Dermis blood vessel endothelial cell (primary cell): ENCODE measurements at regions not wholly inside any gene's neighbourhood (a gene's known extent, or its start where the extent isn't known, plus 50 kb on each side); places are given as distances from the start of the nearest gene placed in this dataset.
A peak's percentile ranks its signal among the peaks of the same experiment; 100 is the strongest.

Experiments
- DNase-seq: peaks from one replicate; pipeline ENCODE4 v3.0.0; 2010

DNA sequence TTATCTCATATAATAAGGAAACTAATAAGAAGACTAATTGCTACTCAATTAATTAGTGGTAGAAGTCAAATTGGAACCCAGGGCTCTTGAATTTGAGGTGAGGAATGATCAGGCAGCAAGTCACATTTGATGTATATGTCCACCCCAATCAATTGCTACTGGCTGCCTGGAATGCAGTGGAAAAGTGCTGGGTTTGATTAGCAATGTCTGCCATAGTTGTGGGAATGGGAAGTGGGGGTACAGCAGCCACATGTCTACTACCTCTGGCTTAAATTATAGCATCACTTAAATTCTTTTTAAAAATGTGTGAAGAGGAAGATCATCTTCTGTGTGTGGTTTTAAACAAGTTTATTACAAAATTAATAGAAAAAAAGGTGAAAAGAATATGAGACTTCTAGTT lies 50.8 kb upstream of the NAV2 start:
- DNase-seq: no peak

DNA sequence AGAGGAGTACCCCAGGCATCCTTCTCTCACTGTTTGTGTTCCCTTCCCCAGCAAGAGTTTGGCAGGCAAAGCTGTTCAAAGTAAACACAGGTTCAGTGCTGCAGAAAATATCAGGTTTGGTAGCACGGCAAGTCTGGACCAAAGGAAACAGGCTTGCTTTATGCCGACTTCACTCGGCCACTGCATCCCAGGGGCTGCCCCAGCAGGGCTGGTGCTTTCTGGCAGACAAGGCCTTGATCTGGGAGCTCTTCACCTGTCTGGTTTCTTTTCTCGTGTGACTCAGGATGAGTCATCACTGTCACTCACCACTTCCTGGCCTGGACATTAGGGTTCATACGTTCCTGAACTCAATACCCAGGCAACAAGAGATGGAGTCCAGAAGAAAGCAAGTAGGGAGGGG lies 52.6 kb upstream of the NAV2 start:
- peak; percentile 72 for DNase-seq

DNA sequence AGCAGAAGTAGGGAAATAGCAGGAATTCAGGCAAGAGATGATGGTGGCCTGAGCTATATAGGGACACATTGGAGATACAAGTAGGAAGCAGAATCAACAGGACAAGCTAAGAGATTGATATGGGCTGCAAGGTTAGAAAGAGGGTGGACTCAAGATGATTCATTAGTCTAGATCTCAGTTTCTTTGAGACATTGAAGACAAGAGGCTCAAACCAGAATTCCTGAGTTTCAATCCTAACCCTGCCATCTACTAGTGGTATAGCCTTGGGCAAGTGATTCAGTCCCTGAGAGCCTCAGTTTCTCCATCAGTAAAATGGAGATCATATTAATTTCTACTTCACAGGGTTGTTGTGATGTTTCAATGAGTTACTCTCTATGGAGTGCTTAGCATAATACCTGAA lies 53.1 kb upstream of the NAV2 start:
- no peak for DNase-seq

DNA sequence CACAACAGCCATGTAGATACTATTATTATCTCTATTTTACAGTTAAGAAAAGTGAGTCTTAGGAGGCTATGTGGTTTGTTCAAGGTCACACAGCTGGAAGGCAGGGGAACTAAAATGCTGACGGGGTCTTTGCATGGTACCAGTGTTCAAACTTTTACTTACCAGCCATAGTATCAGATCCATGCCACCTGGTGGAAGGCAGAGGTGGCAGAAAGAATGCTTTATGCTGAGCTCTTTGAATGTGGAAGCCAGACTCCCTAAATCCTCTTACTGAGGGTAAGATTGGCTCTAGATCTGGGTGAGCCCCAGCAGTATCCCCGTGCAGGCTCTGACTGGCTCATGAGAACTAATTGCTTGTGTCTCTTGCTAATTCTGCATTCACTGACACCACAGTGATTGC lies 54.3 kb upstream of the NAV2 start:
- peak; percentile 44 for DNase-seq

DNA sequence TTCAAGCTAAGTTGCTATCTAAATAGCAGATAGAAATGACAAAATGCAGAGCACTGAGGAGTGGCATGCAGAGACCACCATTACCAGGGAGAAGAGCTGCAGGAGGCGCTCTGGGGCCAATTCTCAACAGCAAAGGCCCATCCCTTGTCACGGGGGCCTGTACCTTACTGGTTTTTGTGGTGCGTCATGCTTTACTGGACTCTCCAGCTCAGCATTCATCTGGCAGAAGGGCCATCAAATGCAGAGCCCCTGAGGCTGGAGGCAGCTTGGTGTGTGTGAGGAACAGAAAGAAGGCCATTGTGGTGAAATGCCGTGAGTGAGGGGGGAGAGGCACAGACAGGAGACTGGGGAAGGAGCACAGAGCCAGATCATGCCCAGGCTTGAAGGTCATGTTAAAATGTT lies 56.5 kb upstream of the NAV2 start:
- no peak for DNase-seq

DNA sequence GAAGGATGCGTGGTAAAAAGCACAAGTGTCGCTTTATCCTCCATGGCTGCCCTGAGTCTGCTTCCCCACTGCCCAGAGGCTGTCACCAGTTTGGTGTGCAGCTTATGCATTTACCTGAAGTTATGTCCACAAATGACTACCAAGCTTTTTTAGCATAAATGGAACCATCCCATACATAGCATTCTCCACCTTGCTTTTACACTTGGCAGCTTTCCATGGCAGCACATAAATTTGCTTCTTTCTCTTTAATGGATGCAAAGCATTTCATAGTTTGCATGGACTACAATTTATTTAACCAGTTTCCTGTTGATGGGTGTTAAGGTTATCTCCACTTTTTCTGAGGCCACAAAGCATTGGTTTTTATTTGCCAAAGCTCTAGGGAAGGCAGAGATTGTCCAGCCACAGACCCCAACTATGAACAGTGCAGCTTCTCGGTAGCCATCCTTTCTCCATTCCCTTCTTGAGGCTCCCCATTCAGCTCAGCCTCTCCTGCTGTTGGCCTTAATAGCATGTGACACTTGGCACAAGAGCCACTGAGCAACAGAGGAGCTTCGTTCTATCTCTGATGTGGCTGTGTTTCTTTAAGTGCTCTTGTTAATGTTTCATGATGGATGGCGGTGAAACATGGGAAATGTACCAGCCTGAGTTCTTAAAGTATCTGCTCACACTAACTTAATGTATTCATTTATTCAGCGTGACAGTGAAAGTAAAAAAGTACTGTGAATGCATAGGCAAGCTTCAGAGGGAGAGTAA lies 59.8 kb upstream of the NAV2 start:
- no peak for DNase-seq

DNA sequence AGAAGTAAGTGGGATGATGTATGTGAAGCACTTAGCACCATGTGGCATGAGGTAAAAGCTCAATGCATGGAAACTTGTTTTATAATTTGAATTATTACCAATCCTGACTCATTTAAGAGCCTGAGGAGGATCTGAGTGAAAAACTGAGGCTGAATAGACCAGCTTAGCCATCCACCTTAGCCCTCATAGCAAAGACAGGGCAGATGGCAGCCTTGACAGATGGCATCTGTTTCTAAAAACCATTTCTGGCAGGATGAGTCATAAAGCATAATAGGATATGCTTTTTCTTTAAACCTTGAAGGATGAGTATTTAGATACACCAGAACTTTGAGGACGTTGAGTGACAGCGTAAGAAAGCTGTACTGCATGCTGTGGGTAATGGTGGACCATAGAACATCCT lies 61.0 kb upstream of the NAV2 start:
- DNase-seq: no peak

DNA sequence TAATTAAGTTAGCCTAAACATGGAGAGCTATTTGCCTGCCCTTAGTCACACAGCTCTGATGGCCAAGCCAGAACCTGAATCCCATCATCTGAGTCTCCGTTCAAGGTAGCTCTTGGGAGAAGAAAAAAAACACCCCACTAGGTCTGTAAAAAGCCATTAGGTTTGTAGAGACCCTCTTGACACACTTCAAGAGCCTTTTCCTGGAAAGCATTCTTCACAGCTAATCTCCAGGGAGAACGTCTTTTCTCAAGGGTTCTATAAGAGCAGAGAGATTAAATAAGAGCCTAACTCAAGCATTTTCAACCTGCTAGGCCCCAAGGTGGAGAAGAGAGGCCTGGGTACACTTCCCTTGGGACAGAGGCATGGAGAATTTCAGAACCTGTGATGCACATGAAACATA lies 61.6 kb upstream of the NAV2 start:
- no peak for DNase-seq

DNA sequence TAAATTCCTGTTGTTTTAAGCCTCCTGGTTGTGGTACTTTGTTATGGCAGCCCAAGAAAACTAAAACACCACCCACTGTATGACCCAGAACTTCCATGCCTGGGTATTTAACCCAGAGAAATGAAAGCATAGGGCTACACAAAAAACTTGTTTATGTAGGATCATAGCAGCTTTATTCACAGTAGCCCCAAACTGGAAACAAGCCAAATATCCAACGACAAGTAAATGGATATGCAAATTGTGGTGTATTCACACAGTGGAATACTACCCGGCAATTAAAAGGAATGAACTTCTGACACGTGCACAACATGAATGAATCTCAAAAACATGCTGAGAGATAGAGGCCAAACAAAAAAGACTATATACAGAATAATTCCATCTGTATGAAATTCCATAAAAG lies 62.2 kb upstream of the NAV2 start:
- no peak for DNase-seq

DNA sequence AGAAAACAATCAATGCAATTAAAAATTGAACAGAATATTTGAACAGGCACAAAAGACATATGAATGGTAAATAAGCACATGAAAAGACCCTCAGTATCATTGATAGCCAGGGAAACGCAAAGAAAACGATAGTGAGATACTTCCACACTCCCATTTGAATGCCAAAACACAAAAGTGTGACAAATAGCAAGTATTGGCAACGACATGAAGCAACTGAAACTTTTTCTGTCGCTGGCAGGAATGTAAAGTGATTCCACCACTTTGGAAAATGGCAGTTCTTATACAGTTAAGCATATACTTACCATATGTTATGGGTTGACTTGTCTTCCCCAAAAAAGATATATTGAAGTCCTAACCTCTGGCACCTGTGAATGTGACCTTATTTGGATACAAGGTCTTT lies 62.9 kb upstream of the NAV2 start:
- DNase-seq: no peak

DNA sequence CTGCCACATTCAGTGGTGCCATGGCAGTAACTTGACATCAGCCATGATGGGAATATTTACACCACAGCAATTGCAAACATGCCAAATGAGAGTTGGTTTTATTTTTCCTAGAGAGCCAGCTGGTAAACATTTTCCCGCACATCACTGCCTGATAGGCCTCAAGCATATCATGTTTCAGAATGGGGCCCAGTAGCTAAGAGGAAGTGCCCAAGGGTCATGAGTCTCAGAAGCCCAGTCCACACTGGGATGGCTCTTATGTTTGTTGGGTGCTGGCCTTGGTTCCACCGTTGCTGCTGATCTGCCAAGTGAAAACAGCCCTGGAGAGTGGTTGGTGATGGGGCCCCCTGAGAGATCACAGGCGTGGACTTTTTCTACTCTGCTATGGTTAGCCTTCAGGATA lies 64.3 kb upstream of the NAV2 start:
- DNase-seq: no peak

DNA sequence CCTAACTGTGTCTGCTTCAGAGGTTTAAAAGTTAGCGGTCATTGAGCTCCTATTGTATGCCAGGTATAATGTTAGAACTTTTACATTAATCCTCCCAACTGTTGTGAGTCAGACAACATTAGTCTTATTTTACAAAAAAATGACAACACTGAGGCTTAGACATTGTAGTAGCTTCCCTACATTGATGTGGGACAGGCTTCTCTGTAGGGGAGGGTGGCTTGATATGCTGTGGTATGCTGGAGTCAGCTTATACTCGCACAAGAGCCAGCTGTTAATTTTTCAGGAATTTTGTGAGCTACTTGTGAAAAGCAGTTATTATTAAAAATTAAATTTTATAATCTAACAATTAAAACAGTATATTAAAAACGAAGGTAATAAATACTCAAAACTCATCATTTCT lies 64.8 kb upstream of the NAV2 start:
- no peak for DNase-seq

DNA sequence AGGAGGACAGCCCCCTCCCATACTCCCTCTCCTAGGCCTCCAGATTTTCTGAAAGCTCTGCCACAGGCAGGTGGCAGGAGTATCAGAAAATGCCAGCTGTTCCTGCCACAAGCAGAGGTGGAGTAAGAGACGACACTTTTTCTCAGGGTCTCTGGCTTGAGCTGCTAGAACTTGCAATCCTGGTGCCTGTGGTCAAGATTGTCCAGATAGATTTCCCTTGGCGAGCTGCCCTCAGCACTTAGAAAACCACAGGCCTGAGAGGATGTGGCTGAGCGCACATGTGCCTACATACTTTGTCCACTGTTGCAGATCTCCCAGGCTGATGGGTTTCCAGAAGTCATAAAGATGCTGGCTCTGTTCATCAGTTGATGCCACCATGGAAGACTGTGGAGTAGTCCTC lies 65.7 kb upstream of the NAV2 start:
- DNase-seq: peak; percentile 17

DNA sequence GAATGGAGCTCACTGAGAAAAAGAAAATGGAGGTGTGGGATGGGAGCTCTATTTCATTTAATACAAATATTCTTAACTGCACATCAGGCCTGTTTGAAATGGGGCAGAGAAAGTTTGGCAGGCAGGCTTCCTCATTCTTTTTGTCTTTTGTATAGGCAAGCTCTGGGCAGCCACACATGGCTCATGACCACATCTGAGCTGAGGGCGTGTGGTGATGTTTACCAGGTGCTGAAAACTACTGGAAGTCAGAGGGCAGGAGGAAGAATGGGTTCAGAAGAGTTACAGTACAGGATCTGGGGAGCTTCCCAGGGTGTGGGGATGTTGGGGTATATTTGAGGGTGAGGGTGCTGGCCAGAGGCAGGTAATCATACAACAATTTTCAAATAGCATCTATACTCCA lies 66.3 kb upstream of the NAV2 start:
- DNase-seq: no peak

DNA sequence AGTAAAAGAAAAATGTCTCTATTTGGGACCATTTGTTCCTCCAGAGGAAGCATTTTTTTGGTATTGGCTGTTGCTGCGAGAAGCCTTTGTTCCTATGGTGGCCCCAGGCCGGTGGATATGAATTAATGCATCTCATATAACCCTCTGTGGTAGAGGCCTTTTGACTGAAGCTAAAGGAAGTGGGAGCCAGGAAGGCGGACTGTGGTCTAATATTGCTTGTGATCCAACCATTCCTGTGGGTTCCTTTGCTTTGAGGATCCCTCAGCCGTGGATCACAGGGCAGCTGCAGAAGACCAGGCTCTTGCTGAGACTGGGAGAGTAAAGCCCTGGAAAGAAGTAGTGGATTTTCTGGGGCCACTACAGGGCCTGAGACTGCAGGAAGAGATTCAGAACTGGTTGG lies 68.3 kb upstream of the NAV2 start:
- DNase-seq: no peak

DNA sequence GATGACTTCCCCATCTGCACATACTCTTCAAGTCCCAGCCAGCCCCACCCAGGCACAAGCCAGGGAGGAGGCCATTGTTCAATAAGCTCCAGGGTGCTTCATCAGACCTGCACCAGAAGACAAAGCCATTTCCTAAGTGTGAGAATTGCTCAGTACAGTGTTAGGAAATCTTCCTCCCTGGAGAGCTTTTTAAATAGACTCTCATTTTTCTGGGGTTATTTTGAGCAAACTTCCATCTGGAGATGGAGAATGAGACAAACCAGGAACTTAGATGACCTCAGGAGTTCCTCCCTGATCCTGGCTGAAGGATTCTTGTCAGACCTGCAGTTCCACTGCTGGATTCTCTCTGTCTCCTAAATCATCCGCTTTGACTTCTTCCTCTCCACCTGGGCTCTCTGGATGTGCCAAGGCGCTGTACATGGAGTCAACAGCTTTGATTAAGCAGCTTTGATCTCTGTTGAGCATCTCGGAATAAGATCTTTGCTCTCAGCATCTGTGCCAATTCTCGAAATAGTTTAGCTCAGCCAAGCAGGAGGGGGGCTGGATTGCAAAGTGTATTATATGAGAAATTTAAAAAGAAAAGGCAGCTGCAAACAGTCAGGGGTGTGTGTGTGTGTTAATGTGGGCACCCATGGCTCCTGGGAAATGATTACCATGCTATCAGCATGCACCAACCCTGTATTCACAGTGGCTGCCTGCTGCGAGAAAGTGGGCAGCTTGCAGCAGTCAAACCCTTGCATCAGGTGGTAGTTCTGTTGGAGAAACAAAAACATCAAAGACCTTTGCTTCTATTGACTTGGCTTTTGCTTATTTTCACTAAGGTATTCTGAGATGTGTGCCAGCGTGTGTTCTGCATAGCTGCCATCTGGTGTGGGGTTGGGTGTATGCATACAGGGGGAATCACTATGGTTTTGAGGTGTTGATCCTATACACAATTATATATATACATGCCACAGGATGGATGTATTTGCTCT lies 70.2 kb upstream of the NAV2 start:
- no peak for DNase-seq

DNA sequence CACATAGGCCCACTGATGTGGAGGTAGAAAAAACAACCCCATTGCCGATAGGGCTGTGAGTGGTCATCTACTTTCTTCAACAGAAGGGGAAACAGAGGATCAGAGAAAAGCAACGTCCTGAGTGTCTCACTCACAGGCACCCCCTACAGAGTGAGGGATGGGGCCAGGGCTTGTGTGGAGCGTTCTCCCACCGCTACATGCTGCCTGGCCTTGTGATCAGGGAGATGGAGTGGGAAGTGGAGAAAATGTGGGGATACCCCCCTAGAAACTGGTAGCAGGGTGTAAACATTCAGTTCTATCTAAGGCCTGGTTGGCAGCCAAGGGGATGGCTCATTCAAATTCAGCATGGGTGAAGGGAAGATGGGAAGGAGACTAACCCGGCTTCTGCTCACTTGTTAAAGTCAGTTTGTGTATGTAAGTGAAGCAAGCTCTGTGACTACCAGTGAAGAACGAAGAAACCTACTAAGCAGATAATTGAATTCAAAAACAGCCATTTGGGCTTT lies 73.0 kb upstream of the NAV2 start:
- no peak for DNase-seq

DNA sequence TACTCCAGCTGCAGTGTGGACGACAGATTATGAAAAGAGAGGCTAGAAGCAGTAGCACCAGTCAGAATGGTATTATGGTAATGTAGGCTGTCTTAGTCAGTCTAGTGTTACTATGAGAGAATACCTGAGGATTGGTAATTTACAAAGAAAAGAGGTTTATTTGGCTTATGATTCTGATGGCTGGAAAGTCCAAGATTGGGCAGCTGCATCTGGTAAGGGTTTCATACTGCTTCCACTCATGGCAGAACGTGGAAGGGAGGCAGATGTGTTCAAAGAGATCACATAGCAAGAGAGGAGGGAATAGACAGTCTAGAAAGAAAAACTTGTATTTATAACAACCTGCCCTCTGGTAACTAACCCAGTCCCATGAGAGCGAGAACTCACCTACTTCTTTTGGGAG lies 77.3 kb upstream of the NAV2 start:
- no peak for DNase-seq

DNA sequence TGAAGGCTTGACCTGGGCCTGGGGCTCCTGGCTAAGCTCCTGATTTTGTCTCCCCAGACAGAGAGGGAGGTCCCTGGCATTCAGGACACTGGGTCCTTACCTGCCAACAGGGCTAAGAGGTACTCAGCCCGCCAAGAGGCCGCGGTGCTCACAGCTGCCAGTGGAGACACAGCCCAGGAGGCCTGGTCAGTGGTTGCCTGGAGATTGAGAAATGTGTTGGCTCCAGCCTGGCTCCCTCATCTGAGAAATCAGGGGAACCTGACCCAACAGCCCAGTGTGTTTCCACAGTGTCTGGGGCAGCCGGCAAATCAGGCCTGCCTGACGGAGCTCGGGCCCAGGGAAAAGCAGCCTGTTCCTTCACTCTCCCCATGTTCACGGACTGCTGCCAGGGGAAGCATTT lies 79.4 kb upstream of the NAV2 start:
- no peak for DNase-seq

DNA sequence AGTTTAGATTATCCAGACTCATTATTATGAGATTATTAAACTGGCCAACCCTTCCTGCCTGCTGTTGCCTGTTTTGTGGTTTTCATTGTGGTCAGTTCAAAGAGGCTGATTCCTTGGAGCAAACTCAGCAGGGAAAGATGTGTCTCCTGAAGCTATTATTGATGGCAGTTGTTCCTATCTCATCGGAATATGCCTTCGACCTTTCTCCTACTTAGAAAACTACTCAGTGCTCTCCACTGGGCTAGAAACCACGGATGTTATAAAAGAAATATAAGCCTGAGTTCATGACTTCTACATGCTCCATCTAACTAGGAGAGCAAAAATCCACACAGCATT lies 80.2 kb upstream of the NAV2 start:
- DNase-seq: no peak

DNA sequence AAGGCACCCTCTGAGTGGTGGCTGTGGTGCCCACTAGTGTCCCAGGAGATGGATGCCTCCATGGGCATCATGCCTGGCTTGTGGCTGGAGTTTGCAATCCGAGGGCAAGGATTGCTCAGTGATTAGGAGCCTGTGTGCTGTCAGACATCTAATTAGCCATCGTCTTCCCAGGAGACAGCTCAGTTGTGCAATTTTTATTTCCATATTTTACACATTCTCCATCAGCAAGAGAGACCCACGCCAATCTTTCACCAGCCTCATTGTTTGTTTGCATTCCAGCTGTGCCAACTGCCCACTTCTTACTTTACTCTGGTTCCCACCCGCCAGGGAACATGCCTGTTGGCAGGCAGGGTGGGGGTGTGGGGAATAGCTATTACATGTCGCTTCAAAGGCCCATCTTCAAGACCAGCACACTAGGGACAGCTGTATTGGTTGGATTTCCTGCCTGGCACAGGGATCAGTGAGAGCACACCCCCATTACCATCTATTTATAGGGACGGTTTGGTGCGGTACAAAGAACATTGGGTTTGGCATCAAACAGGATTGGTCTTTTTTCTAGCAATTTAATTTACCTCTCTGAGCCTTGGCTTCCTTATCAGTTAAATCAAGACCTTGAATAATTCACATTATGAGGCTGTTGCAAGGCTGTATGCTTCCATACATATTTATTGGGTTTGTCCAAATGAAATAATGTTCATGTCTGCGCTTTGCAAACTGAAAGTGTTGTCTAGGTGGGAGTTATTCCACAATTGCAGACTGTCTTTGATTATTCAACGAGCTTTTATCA lies 80.7 kb upstream of the NAV2 start:
- DNase-seq: no peak

DNA sequence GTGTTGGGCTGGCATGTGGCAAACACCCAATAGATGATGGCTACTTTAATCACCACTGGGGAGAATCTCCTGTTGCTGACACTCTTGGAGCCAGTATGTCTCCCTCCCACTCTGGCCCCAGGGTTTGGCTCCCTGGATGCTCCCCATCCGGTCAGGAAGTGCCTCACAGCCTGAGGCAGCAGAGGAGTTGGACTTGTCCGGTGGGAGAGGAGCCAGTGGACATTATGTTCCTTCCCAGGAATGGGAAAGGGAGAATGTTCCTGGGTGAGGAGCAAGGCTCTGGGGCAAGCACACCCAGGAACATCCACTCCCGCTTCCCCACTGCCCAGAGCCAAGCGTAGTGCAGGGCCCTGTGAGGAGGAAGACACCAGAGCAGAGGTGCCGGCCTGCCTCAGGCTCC lies 84.6 kb upstream of the NAV2 start:
- DNase-seq: peak; percentile 77

DNA sequence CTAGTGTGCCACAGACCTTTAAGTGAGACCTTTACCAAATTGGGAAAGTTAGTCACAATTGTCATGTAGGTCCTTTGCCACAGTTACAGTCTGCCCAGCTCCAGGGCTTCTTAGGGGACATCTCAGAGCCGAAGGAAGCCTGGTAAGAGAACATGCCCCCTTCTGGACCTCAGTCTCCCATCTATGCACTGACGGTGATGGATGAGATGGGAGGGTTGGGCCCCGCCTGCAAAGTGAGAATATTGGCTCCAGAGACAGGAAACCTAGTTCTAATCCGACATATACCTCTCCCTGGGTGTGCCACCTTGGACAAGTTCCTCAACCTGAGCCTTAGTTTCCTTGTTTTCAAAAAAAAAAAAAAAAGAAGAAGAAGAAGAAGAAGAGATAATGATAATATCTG lies 85.1 kb upstream of the NAV2 start:
- no peak for DNase-seq
